Liver (tissue), 8 donors: ENCODE measurements at regions not wholly inside any gene's neighbourhood (a gene's known extent, or its start where the extent isn't known, plus 50 kb on each side); places are given as distances from the start of the nearest gene placed in this dataset.

Experiments
- DNase-seq: peaks from one replicate; pipeline ENCODE4 v3.0.0-alpha.2; 2017; ENCODE audit warnings: low spot score
- H3K27ac ChIP-seq, 2 donors: one replicate each; pipeline ENCODE4 v1.7.0; 2013; ENCODE audit warnings: inconsistent platforms in 2 of 2, low read length in 2 of 2, control low read depth in 1 of 2, low read depth in 1 of 2, mild to moderate bottlenecking in 1 of 2
- H3K27me3 ChIP-seq, 4 donors: one replicate each; pipeline versions ENCODE4 v1.6.1 to v1.7.0; 2013; ENCODE audit warnings: low read length in 3 of 4, inconsistent platforms in 1 of 4, mild to moderate bottlenecking in 1 of 4, moderate library complexity in 1 of 4; ENCODE audit not compliant: control insufficient read depth in 4 of 4, insufficient read depth in 4 of 4
- H3K36me3 ChIP-seq, 4 donors: one replicate each; pipeline versions ENCODE4 v1.6.1 to v1.7.0; 2013; ENCODE audit warnings: low read length in 3 of 4, mild to moderate bottlenecking in 3 of 4, low read depth in 1 of 4, moderate library complexity in 1 of 4; ENCODE audit not compliant: control insufficient read depth in 4 of 4, insufficient read depth in 3 of 4
- H3K4me1 ChIP-seq, 4 donors: one replicate each; pipeline versions ENCODE4 v1.6.1 to v1.7.0; 2013; ENCODE audit warnings: low read length in 3 of 4, mild to moderate bottlenecking in 3 of 4, moderate library complexity in 1 of 4; ENCODE audit not compliant: control insufficient read depth in 4 of 4, insufficient read depth in 4 of 4
- H3K4me3 ChIP-seq, 3 donors: one replicate each; pipeline versions ENCODE4 v1.6.1 to v1.7.0; 2013; ENCODE audit warnings: low read length in 3 of 3, control low read depth in 1 of 3, low read depth in 1 of 3, mild to moderate bottlenecking in 1 of 3
- H3K9ac ChIP-seq, 2 donors: one replicate each; pipeline ENCODE4 v1.7.0; 2013; ENCODE audit warnings: low read length in 2 of 2, mild to moderate bottlenecking in 2 of 2, moderate library complexity in 2 of 2, control low read depth in 1 of 2, low read depth in 1 of 2
- H3K9me3 ChIP-seq, 4 donors: one replicate each; pipeline versions ENCODE4 v1.6.1 to v1.7.0; 2013; ENCODE audit warnings: low read length in 3 of 4; ENCODE audit not compliant: control insufficient read depth in 4 of 4
- EGR1 ChIP-seq, 2 donors: IDR thresholded peaks; 2 replicates each; pipeline ENCODE4 v1.6.1; 2016 to 2018; ENCODE audit warnings: antibody characterized with exemption in 2 of 2, low read depth in 2 of 2
- FOXA1 ChIP-seq: IDR thresholded peaks from 2 replicates; pipeline ENCODE4 v1.6.1; 2016; ENCODE audit warnings: antibody characterized with exemption
- FOXA2 ChIP-seq: IDR thresholded peaks from 2 replicates; pipeline ENCODE4 v1.6.1; 2016; ENCODE audit warnings: antibody characterized with exemption
- GABPA ChIP-seq, 2 donors: IDR thresholded peaks in 1 of 2; conservative IDR thresholded peaks in 1 of 2; 2 replicates each; pipeline ENCODE4 v1.6.1; 2016; ENCODE audit warnings: antibody characterized with exemption in 2 of 2, mild to moderate bottlenecking in 1 of 2, moderate library complexity in 1 of 2
- HNF4A ChIP-seq, 2 donors: conservative IDR thresholded peaks; 2 replicates each; pipeline ENCODE4 v1.6.1; 2016; ENCODE audit warnings: antibody characterized with exemption in 2 of 2, mild to moderate bottlenecking in 2 of 2
- HNF4G ChIP-seq: IDR thresholded peaks from 2 replicates; pipeline ENCODE4 v1.6.1; 2016; ENCODE audit warnings: antibody characterized with exemption
- JUND ChIP-seq, 2 donors: IDR thresholded peaks; 2 replicates each; pipeline ENCODE4 v1.6.1; 2016; ENCODE audit warnings: antibody characterized with exemption in 2 of 2
- NR2F2 ChIP-seq: IDR thresholded peaks from 2 replicates; pipeline ENCODE4 v1.6.1; 2016; ENCODE audit warnings: antibody characterized with exemption
- RAD21 ChIP-seq, 2 donors: IDR thresholded peaks; 2 replicates each; pipeline ENCODE4 v1.6.1; 2016; ENCODE audit warnings: antibody characterized with exemption in 2 of 2, mild to moderate bottlenecking in 2 of 2
- RXRA ChIP-seq, 2 donors: IDR thresholded peaks; 2 replicates each; pipeline ENCODE4 v1.6.1; 2017 to 2018; ENCODE audit warnings: antibody characterized with exemption in 2 of 2, mild to moderate bottlenecking in 1 of 2
- SP1 ChIP-seq: IDR thresholded peaks from 2 replicates; pipeline ENCODE4 v1.6.1; 2018; ENCODE audit warnings: antibody characterized with exemption, mild to moderate bottlenecking
- TAF1 ChIP-seq: conservative IDR thresholded peaks from 2 replicates; pipeline ENCODE4 v1.6.1; 2016; ENCODE audit warnings: antibody characterized with exemption, mild to moderate bottlenecking
- YY1 ChIP-seq: IDR thresholded peaks from 2 replicates; pipeline ENCODE4 v1.6.1; 2016; ENCODE audit warnings: antibody characterized with exemption, mild to moderate bottlenecking
- WGBS: extraction: QIAGEN DNeasy Blood & Tissue Kit; methylation state at CpG from one replicate; pipeline ENCODE4 v1.1.7; 2013; 5-methylcytosine and 5-hydroxymethylcytosine counted together
- TF ChIP-seq, protein P1 (sequence below): IDR thresholded peaks from 2 replicates; pipeline ENCODE4 v1.6.1; 2016; ENCODE audit warnings: antibody characterized with exemption
- TF ChIP-seq, protein P2 (sequence below): IDR thresholded peaks from 2 replicates; pipeline ENCODE4 v1.6.1; 2016; ENCODE audit warnings: antibody characterized with exemption
- TF ChIP-seq, protein P3 (sequence below): fragments of 150-350 bp; IDR thresholded peaks from 2 replicates; pipeline ENCODE4 v1.5.1; 2017; ENCODE audit warnings: improper control_type of control experiment, low read depth, low read length; ENCODE audit not compliant: missing input control
- TF ChIP-seq, protein P4 (sequence below): IDR thresholded peaks from 2 replicates; pipeline ENCODE4 v1.6.1; 2016; ENCODE audit warnings: antibody characterized with exemption
- donor health status: healthy.
- donor health status: healthy.
- donor health status: healthy.
- donor health status: healthy.
- donor health status: healthy.

DNA sequence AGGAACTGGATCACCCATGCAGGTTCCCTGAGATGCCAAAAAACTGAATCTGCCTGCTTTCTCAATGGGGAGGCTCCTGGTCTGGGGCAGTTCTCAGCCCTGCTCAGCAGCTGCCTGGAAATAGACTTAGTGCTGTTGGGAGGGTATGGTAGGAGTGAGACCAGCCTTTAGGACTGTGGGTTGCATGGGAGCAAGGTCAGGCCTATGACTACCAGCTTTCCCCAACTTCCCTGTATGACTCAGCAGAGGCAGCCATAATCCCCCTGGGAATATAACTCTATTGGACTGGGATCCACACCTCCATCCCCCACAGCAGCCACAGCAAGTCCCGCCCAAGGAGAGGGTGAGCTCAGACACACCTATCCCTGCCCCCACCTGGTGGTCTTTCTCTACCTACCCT, 87.0 kb downstream of the CFAP44 start:
- Histone ChIP-seq H3K9ac (no peak overlapping the region), H3K9me3 (no peaks in the 10 kb centered on the region), H3K27me3 (no peaks in the 10 kb centered on the region), H3K4me1 (no peaks in the 10 kb centered on the region), H3K4me3 (no peak overlapping the region), H3K27ac (no peak overlapping the region), H3K36me3 (no peaks in the 10 kb centered on the region)
- no peak for DNase-seq
- TF ChIP-seq GABPA (IDR thresholded peaks at IDR 0.05 in 1 of 2, conservative IDR thresholded peaks at IDR 0.05 in 1 of 2) (no peak), FOXA1 (no peak), NR2F2 (no peak), FOXA2 (no peak), JUND (IDR thresholded peaks at IDR 0.05) (no peak)
- TF ChIP-seq, protein P1, sequence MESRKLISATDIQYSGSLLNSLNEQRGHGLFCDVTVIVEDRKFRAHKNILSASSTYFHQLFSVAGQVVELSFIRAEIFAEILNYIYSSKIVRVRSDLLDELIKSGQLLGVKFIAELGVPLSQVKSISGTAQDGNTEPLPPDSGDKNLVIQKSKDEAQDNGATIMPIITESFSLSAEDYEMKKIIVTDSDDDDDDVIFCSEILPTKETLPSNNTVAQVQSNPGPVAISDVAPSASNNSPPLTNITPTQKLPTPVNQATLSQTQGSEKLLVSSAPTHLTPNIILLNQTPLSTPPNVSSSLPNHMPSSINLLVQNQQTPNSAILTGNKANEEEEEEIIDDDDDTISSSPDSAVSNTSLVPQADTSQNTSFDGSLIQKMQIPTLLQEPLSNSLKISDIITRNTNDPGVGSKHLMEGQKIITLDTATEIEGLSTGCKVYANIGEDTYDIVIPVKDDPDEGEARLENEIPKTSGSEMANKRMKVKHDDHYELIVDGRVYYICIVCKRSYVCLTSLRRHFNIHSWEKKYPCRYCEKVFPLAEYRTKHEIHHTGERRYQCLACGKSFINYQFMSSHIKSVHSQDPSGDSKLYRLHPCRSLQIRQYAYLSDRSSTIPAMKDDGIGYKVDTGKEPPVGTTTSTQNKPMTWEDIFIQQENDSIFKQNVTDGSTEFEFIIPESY = no peak
- TF ChIP-seq, protein P2, sequence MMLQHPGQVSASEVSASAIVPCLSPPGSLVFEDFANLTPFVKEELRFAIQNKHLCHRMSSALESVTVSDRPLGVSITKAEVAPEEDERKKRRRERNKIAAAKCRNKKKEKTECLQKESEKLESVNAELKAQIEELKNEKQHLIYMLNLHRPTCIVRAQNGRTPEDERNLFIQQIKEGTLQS = no peak
- WGBS = 96% methylated on average over 1 of the region's 1 CpG

DNA sequence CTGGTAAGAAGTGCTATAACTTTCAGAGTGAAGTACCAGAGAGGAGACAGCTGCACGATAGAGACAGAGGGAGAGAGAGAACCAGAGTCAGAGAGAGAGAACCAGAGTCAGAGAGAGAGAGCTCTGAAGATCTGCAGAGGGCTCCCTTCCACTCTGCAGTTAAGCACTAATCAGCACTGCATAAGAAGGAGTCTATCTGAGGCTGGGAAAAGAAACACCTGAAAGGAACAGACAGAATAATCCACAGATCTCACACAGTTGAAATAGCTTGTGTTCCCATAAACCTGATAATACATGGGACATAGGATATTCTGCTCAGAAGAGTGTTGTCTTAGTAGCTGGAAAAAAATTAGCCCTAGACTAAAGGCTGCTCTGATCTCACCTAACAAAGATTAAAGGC, 87.6 kb downstream of the CFAP44 start:
- Histone ChIP-seq H3K27ac (no peak overlapping the region), H3K36me3 (no peaks in the 10 kb centered on the region), H3K9ac (no peak overlapping the region), H3K27me3 (no peaks in the 10 kb centered on the region), H3K4me3 (no peak overlapping the region), H3K4me1 (no peaks in the 10 kb centered on the region), H3K9me3 (no peaks in the 10 kb centered on the region)
- TF ChIP-seq GABPA (IDR thresholded peaks at IDR 0.05 in 1 of 2, conservative IDR thresholded peaks at IDR 0.05 in 1 of 2) = no peak
- TF ChIP-seq, protein P1 = no peak
- TF ChIP-seq FOXA2 = no peak
- TF ChIP-seq FOXA1 = no peak
- TF ChIP-seq, protein P2 = no peak
- no peak for TF ChIP-seq EGR1 (IDR thresholded peaks at IDR 0.05; ENCODE audit: low read depth in 2 of 2)
- TF ChIP-seq, protein P3, sequence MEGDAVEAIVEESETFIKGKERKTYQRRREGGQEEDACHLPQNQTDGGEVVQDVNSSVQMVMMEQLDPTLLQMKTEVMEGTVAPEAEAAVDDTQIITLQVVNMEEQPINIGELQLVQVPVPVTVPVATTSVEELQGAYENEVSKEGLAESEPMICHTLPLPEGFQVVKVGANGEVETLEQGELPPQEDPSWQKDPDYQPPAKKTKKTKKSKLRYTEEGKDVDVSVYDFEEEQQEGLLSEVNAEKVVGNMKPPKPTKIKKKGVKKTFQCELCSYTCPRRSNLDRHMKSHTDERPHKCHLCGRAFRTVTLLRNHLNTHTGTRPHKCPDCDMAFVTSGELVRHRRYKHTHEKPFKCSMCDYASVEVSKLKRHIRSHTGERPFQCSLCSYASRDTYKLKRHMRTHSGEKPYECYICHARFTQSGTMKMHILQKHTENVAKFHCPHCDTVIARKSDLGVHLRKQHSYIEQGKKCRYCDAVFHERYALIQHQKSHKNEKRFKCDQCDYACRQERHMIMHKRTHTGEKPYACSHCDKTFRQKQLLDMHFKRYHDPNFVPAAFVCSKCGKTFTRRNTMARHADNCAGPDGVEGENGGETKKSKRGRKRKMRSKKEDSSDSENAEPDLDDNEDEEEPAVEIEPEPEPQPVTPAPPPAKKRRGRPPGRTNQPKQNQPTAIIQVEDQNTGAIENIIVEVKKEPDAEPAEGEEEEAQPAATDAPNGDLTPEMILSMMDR = no peak
- TF ChIP-seq RXRA (IDR thresholded peaks at IDR 0.05) = no peak
- TF ChIP-seq, protein P4, sequence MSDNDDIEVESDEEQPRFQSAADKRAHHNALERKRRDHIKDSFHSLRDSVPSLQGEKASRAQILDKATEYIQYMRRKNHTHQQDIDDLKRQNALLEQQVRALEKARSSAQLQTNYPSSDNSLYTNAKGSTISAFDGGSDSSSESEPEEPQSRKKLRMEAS = no peak
- TF ChIP-seq YY1 = no peak
- no peak for TF ChIP-seq SP1
- no peak for TF ChIP-seq HNF4G
- no peak for TF ChIP-seq JUND (IDR thresholded peaks at IDR 0.05)
- no peak for TF ChIP-seq HNF4A (conservative IDR thresholded peaks at IDR 0.05)
- no peak for TF ChIP-seq TAF1
- no peak for TF ChIP-seq RAD21 (IDR thresholded peaks at IDR 0.05)
- no peak for DNase-seq
- WGBS = 90% methylated on average over 1 of the region's 1 CpG
